A549 (cell line): ENCODE measurements at regions not wholly inside any gene's neighbourhood (a gene's known extent, or its start where the extent isn't known, plus 50 kb on each side); places are given as distances from the start of the nearest gene placed in this dataset.

Experiments used
- EHMT2 ChIP-seq: fragments of 200-600 bp; sonication (generic); IDR thresholded peaks from 2 replicates; pipeline ENCODE4 v1.6.1; 2016; ENCODE audit warnings: antibody characterized with exemption, low read depth, mild to moderate bottlenecking, moderate library complexity
- FOXS1 ChIP-seq: fragments of 250-450 bp; sonication (Bioruptor Pico); IDR thresholded peaks from 2 replicates; pipeline ENCODE4 v1.5.0; 2020; ENCODE audit warnings: mild to moderate bottlenecking, moderate library complexity
- POLR2A ChIP-seq: IDR thresholded peaks from 2 replicates; pipeline ENCODE4 v1.6.1; 2012; ENCODE audit warnings: mild to moderate bottlenecking, low read length
- RAD21 ChIP-seq, 2 experiments: fragments of >200 bp in 1 of 2; sonication (Bioruptor Twin) in 1 of 2; formaldehyde crosslinking in 1 of 2; IDR thresholded peaks in 1 of 2; conservative IDR thresholded peaks in 1 of 2; 2 replicates in 1 of 2; 3 replicates in 1 of 2; pipeline ENCODE4 v1.6.1; 2012 to 2018; ENCODE audit warnings: inconsistent platforms in 1 of 2
- RFX5 ChIP-seq: fragments of 450-650 bp; IDR thresholded peaks from 2 replicates; pipeline ENCODE4 v1.7.1; 2014; ENCODE audit warnings: antibody characterized with exemption, mild to moderate bottlenecking, moderate library complexity
- TF ChIP-seq, protein P1 (sequence below): fragments of >200 bp; sonication (Bioruptor Twin); formaldehyde crosslinking; IDR thresholded peaks from 3 replicates; pipeline ENCODE4 v1.5.1; 2016

DNA sequence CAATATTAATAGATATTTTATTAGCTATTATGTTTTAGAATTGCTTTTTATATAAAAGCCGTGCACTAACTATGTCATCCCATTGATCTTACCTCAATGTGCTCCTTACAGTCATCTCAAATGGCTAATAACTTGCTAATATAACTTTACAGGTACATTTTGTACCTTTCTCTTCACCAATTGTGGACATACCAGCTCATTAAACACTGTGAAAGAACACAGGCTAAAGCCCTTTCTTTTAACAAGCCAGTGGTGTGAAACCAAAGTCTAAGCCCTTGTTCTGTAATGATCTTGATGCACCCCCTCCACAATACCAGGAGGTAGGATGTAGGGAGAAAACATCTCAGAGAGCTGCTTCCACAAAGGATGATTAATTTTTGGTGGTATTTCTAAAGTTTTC is 675.3 kb upstream of the USP15 start:
- TF ChIP-seq EHMT2 (no peak), POLR2A (no peak), FOXS1 (CRISPR knock-in tag) (no peak), RFX5 (no peak), RAD21 (conservative IDR thresholded peaks at IDR 0.05 in 1 of 2, IDR thresholded peaks at IDR 0.05 in 1 of 2) (no peak)
- TF ChIP-seq, protein P1, sequence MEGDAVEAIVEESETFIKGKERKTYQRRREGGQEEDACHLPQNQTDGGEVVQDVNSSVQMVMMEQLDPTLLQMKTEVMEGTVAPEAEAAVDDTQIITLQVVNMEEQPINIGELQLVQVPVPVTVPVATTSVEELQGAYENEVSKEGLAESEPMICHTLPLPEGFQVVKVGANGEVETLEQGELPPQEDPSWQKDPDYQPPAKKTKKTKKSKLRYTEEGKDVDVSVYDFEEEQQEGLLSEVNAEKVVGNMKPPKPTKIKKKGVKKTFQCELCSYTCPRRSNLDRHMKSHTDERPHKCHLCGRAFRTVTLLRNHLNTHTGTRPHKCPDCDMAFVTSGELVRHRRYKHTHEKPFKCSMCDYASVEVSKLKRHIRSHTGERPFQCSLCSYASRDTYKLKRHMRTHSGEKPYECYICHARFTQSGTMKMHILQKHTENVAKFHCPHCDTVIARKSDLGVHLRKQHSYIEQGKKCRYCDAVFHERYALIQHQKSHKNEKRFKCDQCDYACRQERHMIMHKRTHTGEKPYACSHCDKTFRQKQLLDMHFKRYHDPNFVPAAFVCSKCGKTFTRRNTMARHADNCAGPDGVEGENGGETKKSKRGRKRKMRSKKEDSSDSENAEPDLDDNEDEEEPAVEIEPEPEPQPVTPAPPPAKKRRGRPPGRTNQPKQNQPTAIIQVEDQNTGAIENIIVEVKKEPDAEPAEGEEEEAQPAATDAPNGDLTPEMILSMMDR = no peak
